SK-N-DZ (cell line): ENCODE measurements at regions not wholly inside any gene's neighbourhood (a gene's known extent, or its start where the extent isn't known, plus 50 kb on each side); places are given as distances from the start of the nearest gene placed in this dataset.
"Not testable (repeated sequence)": the region's sequence is repeated elsewhere in the genome, so short reads cannot be mapped to it uniquely, and the experiment has no call there.

ENCODE experiments used
- DNase-seq: peaks from one replicate; pipeline ENCODE4 v3.0.0-alpha.2; 2015; ENCODE audit warnings: low spot score
- small RNA-seq, 2 experiments: library from RNA; depleted of rRNA; stranded (forward); fragments of <200 nt; gene quantifications; one replicate each; pipeline ENCODE3, GENCODE V24; 2014

- DNase-seq, result no peak
Measured at GRCh38 chr14:51576879-51577278, 74.8 kb upstream of the FRMD6 start.

- DNase-seq, result no peak
Measured at GRCh38 chr14:51578853-51579252, 72.9 kb upstream of the FRMD6 start.

GRCh38 chr14:51581017-51581881 lies 70.5 kb upstream of the FRMD6 start:
- no peak for DNase-seq

GRCh38 chr14:51582437-51582836 lies 69.3 kb upstream of the FRMD6 start:
- DNase-seq, result no peak

- no peak for DNase-seq
Measured at GRCh38 chr14:51585055-51585454, 66.7 kb upstream of the FRMD6 start.

- no peak for DNase-seq
Measured at GRCh38 chr14:51592836-51593235, 58.9 kb upstream of the FRMD6 start.

- no peak for DNase-seq
Measured at GRCh38 chr14:51593397-51593796, 58.3 kb upstream of the FRMD6 start.

GRCh38 chr14:51595881-51596455 lies 55.7 kb upstream of the FRMD6 start:
- no peak for DNase-seq

- no peak for DNase-seq
Measured at GRCh38 chr14:51596488-51597117, 55.1 kb upstream of the FRMD6 start.

- DNase-seq, result no peak
Measured at GRCh38 chr14:51597261-51598001, 54.3 kb upstream of the FRMD6 start.

- DNase-seq, result not testable (repeated sequence)
Measured at GRCh38 chr14:51598924-51599600, 52.6 kb upstream of the FRMD6 start.

GRCh38 chr14:51600658-51601057 lies 51.1 kb upstream of the FRMD6 start:
- DNase-seq, result no peak

Small RNA genes in the stretch of these regions (small RNA-seq; reads per million reads assigned to genes)
- 0 reads per million in 2 experiments for gene RNU6-1291P
